ENCODE measurements at regions not wholly inside any gene's neighbourhood (a gene's known extent, or its start where the extent isn't known, plus 50 kb on each side); places are given as distances from the start of the nearest gene placed in this dataset.

DNA sequence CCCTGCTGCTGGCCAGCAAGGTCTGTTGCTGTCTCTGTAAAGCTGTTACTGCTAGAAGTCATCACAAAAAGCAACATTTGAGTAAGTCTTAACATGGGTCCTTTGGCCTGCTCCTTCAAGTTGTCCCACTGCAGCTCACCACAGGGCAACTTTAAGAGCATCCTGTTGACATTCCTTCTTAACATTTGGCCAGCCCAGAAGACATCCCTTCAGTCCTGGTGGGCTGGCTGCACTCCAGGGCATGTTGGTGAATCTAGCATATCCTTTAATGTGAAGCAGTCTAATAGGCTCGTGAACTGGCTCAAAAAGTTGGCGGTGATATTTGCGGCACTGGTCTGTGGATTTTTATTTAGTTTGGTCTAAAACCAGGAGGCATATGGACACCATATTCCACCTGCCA, 92.2 kb upstream of the MAML3 start:
- 96 to 99% methylated on average over 3 of the region's 3 CpGs for WGBS, 2 donors
- TF ChIP-seq, protein P1, sequence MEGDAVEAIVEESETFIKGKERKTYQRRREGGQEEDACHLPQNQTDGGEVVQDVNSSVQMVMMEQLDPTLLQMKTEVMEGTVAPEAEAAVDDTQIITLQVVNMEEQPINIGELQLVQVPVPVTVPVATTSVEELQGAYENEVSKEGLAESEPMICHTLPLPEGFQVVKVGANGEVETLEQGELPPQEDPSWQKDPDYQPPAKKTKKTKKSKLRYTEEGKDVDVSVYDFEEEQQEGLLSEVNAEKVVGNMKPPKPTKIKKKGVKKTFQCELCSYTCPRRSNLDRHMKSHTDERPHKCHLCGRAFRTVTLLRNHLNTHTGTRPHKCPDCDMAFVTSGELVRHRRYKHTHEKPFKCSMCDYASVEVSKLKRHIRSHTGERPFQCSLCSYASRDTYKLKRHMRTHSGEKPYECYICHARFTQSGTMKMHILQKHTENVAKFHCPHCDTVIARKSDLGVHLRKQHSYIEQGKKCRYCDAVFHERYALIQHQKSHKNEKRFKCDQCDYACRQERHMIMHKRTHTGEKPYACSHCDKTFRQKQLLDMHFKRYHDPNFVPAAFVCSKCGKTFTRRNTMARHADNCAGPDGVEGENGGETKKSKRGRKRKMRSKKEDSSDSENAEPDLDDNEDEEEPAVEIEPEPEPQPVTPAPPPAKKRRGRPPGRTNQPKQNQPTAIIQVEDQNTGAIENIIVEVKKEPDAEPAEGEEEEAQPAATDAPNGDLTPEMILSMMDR (IDR thresholded peaks at IDR 0.05) = no peak
- TF ChIP-seq POLR2A (IDR thresholded peaks at IDR 0.05) = no peak
- H3K4me3 ChIP-seq (ENCODE audit: low read depth, poor library complexity, severe bottlenecking) = no peak overlapping the region
- intact Hi-C loops (cut with DNase I; ENCODE audit: low total_unique reads) = loop anchor here (10.0 kb wide), 1 partner anchor 91 kb away; the partner anchor contains the start of gene MAML3
- DNase-seq (ENCODE audit: low spot score in 2 of 2) = no peak

GRCh38 chr4:140244328-140244727, 90.3 kb upstream of the MAML3 start:
- no peak overlapping the region for H3K4me3 ChIP-seq (ENCODE audit: low read depth, poor library complexity, severe bottlenecking)
- WGBS, 2 donors = 95 to 97% methylated on average over 1 of the region's 1 CpG
- no peak for DNase-seq (ENCODE audit: low spot score in 2 of 2)
- intact Hi-C loops (cut with DNase I; ENCODE audit: low total_unique reads) = loop anchor here (10.0 kb wide), 1 partner anchor 90 kb away; the partner anchor contains the start of gene MAML3
- TF ChIP-seq POLR2A (IDR thresholded peaks at IDR 0.05) = no peak
- TF ChIP-seq, protein P1 (IDR thresholded peaks at IDR 0.05) = no peak

DNA sequence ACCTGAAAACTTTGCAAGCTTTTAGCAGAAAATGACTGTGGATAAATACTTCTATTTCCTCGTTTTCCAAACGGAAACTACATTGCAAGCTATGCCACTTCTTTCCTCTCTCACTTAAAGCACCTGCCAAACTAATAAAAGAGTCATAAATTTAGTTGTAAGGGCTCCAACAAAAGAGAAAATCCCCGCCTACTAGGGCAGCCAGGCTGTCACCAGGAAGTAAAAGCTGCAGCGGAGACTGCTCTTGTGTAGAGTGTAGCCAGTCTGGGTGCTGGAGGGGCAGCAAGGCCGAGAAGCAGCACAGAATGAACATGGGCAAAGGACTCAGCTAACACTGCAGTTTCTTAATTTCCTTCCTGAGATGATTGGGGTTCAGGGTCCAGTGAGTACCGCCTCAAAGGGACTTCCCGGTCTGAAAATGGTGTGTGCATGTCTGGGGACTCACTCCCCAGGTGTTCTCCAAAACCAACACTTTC, 89.3 kb upstream of the MAML3 start:
- intact Hi-C loops (cut with DNase I; ENCODE audit: low total_unique reads) = loop anchor here (10.0 kb wide), 1 partner anchor 89 kb away; the partner anchor contains the start of gene MAML3
- 19 to 23% methylated on average over 7 of the region's 7 CpGs for WGBS, 2 donors
- H3K4me3 ChIP-seq (ENCODE audit: low read depth, poor library complexity, severe bottlenecking) = no peak overlapping the region
- DNase-seq (ENCODE audit: low spot score in 2 of 2) = no peak
- TF ChIP-seq, protein P1 (IDR thresholded peaks at IDR 0.05) = no peak
- no peak for TF ChIP-seq POLR2A (IDR thresholded peaks at IDR 0.05)

GRCh38 chr4:140242357-140243277, 88.6 kb upstream of the MAML3 start:
- WGBS, 2 donors = 66 to 69% methylated on average over 8 of the region's 8 CpGs
- TF ChIP-seq, protein P1 (IDR thresholded peaks at IDR 0.05) = no peak
- no peak for TF ChIP-seq POLR2A (IDR thresholded peaks at IDR 0.05)
- no peak for DNase-seq (ENCODE audit: low spot score in 2 of 2)
- intact Hi-C loops (cut with DNase I; ENCODE audit: low total_unique reads) = loop anchor here (10.0 kb wide), 1 partner anchor 88 kb away; the partner anchor contains the start of gene MAML3
- H3K4me3 ChIP-seq (ENCODE audit: low read depth, poor library complexity, severe bottlenecking) = no peak overlapping the region

GRCh38 chr4:140240237-140240636, 86.3 kb upstream of the MAML3 start:
- intact Hi-C loops (cut with DNase I; ENCODE audit: low total_unique reads) = loop anchor here (10.0 kb wide), 1 partner anchor 85 kb away; the partner anchor contains the start of gene MAML3
- no peak overlapping the region for H3K4me3 ChIP-seq (ENCODE audit: low read depth, poor library complexity, severe bottlenecking)
- 91% methylated on average over 6 of the region's 6 CpGs for WGBS, 2 donors
- DNase-seq (ENCODE audit: low spot score in 2 of 2) = no peak
- no peak for TF ChIP-seq POLR2A (IDR thresholded peaks at IDR 0.05)
- TF ChIP-seq, protein P1 (IDR thresholded peaks at IDR 0.05) = no peak

All from lower leg skin (tissue), 4 donors.